ENCODE measurements at regions not wholly inside any gene's neighbourhood (a gene's known extent, or its start where the extent isn't known, plus 50 kb on each side); places are given as distances from the start of the nearest gene placed in this dataset.
A peak's percentile ranks its signal among the peaks of the same experiment; 100 is the strongest.

DNA sequence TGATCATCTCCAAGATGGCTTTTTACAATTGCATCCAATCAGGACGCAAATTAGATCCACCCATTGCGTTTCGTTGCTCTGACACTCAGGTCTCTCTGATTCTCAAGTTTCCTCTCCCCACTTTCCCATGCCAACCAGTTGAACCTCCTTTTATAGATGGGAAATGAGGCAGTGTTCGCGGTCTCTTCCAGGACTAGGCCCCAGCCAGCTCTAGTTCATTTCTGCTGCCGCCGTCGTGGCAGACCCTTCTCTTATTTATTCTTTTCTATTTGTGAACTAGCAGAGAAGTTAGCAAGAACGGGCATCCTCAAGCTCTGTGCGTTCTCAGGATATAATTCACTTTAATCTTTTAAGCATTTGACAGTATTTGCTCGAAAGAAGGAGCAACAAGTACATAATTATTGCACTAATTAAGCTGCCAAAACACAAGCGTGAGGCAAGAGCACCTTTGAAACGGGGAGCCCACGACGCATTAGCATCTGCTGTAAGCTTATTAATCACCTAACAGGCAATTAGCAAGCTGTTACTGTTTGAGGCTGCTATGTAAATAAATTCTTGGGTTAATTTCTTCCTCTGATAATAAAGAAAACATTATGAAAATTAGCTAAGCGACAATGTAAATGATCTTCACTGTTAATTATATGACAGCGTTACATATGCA is 246.4 kb upstream of the TLE3 start:
- H3K9me3 ChIP-seq, result no peaks in the 10 kb centered on the region
- no peak overlapping the region for H3K27ac ChIP-seq
- no peaks in the 10 kb centered on the region for H3K36me3 ChIP-seq
- no peak overlapping the region for H3K4me3 ChIP-seq
- TF ChIP-seq POLR2A (IDR thresholded peaks at IDR 0.05) (no peak), CTCF (IDR thresholded peaks at IDR 0.05) (no peak)
- no peaks in the 10 kb centered on the region for H3K27me3 ChIP-seq
- H3K4me1 ChIP-seq, result peaks cover 0 to 8% (median 0%) of the 10 kb centered on the region in 4 donors
- DNase-seq, result peak in 1 of 3 donors; percentile 27

DNA sequence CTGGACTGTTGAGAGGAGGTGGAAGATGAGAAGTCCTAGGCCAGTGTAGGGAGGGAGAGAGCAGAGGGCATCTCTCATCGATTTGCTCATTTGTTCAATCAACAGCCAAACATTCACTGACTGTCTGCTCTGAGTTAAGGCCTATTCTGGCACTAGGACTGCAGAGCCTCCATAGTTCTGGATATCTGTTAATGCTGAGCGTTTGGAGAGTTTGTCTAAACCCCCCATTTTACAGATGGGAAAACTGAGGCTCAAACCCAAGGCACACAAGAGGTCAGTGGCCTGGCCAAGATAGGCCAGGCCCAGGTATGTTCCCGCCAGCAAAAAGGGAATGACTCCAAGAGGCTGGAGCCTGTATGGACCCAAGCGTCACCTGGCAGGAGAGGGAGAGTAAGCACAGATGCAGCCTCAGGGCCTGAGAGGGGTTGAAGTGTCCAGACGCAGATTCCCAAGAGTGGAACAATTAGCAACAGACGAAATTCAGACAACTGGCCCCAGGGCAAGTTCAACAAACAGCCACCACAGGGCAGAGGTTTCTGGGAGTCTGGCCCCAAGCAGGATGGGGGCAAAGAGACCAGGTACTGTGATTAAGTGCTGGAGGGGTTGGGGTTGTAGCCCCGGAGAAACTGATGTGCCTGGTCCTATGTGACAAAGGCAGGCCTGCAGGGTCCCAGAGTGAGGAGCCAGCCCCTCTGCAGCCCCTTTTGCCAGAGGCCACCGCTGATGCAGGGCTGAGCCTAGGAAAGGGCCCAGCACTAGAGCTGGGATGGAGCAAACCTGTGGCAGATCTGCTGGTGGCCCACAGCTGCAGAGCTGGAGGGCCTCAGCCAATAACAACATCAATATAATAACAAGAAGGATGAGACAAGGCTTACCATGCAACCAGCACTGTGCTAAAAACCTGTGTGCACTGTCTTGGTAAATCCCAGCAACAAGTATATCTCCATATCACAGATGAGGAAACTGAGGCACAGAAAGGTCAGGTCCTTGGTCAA is 245.1 kb upstream of the TLE3 start:
- H3K36me3 ChIP-seq, result no peaks in the 10 kb centered on the region
- no peak for TF ChIP-seq POLR2A (IDR thresholded peaks at IDR 0.05)
- no peak for TF ChIP-seq CTCF (IDR thresholded peaks at IDR 0.05)
- peak in 1 of 3 donors; percentile 19 for DNase-seq
- no peak overlapping the region for H3K27ac ChIP-seq
- H3K27me3 ChIP-seq, result no peaks in the 10 kb centered on the region
- H3K4me3 ChIP-seq, result no peak overlapping the region
- peaks cover 0 to 8% (median 0%) of the 10 kb centered on the region in 4 donors for H3K4me1 ChIP-seq
- H3K9me3 ChIP-seq, result no peaks in the 10 kb centered on the region

- peaks cover 0 to 8% (median 0%) of the 10 kb centered on the region in 4 donors for H3K4me1 ChIP-seq
- peak in 1 of 3 donors; percentile 14 for DNase-seq
- no peaks in the 10 kb centered on the region for H3K36me3 ChIP-seq
- TF ChIP-seq CTCF (IDR thresholded peaks at IDR 0.05) (no peak), POLR2A (IDR thresholded peaks at IDR 0.05) (no peak)
- no peak overlapping the region for H3K27ac ChIP-seq
- no peaks in the 10 kb centered on the region for H3K9me3 ChIP-seq
- H3K4me3 ChIP-seq, result no peak overlapping the region
- no peaks in the 10 kb centered on the region for H3K27me3 ChIP-seq
Measured at GRCh38 chr15:70342141-70342540, 244.4 kb upstream of the TLE3 start.

- Histone ChIP-seq H3K9me3 (no peaks in the 10 kb centered on the region), H3K4me1 (peaks cover 0 to 8% (median 0%) of the 10 kb centered on the region in 4 donors), H3K27me3 (no peaks in the 10 kb centered on the region), H3K4me3 (no peak overlapping the region), H3K36me3 (no peaks in the 10 kb centered on the region), H3K27ac (no peak overlapping the region)
- TF ChIP-seq CTCF (IDR thresholded peaks at IDR 0.05) (no peak), POLR2A (IDR thresholded peaks at IDR 0.05) (no peak)
- DNase-seq, result peak in 2 of 3 donors; percentile 4 to 26
Measured at GRCh38 chr15:70341566-70341965, 243.8 kb upstream of the TLE3 start.

- Histone ChIP-seq H3K9me3 (no peaks in the 10 kb centered on the region), H3K4me1 (peaks cover 0 to 8% (median 0%) of the 10 kb centered on the region in 4 donors), H3K27me3 (no peaks in the 10 kb centered on the region), H3K36me3 (no peaks in the 10 kb centered on the region), H3K27ac (no peak overlapping the region), H3K4me3 (no peak overlapping the region)
- no peak for DNase-seq
- TF ChIP-seq POLR2A (IDR thresholded peaks at IDR 0.05) (no peak), CTCF (IDR thresholded peaks at IDR 0.05) (no peak)
Measured at GRCh38 chr15:70340494-70340870, 242.8 kb upstream of the TLE3 start.
